ENCODE measurements at regions not wholly inside any gene's neighbourhood (a gene's known extent, or its start where the extent isn't known, plus 50 kb on each side); places are given as distances from the start of the nearest gene placed in this dataset.

DNA sequence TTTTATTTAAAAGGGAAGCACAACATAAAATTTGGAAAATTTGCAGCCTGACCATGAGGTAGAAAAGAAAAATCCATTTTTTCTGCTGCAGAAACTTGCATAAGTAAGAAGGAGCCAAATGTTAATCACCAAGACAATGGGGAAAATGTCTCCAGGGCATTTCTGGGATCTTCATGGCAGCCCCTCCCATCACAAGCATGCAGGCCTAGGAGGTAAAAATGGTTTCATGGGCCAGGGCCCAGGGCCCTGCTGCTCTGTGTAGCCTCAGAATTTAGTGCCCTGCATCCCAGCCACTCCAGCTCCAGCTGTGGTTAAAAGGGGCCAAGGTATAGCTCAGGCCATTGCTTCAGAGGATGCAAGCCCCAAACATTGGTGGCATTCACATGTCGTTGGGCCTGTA lies 735.6 kb downstream of the GALC start:
- TF ChIP-seq, protein P1, sequence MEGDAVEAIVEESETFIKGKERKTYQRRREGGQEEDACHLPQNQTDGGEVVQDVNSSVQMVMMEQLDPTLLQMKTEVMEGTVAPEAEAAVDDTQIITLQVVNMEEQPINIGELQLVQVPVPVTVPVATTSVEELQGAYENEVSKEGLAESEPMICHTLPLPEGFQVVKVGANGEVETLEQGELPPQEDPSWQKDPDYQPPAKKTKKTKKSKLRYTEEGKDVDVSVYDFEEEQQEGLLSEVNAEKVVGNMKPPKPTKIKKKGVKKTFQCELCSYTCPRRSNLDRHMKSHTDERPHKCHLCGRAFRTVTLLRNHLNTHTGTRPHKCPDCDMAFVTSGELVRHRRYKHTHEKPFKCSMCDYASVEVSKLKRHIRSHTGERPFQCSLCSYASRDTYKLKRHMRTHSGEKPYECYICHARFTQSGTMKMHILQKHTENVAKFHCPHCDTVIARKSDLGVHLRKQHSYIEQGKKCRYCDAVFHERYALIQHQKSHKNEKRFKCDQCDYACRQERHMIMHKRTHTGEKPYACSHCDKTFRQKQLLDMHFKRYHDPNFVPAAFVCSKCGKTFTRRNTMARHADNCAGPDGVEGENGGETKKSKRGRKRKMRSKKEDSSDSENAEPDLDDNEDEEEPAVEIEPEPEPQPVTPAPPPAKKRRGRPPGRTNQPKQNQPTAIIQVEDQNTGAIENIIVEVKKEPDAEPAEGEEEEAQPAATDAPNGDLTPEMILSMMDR (IDR thresholded peaks at IDR 0.05): no peak

DNA sequence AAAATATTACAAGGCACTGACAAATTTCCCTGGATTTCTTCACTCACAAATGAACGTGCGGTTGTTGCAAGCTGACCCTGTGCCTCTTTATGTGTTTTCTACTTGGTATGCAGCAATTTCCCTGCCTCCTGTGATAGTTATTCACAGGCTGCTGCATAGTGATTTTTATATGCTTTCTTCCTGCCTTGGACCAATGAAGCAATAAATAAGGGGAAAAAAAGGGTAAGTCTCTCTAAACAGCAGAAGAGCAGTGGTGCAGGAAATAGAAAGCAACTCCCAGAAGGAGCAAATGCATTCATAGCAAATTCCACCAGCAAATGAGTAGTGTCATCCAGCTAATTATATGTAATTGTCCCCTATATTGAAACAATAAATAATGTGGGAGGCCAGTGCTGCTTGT lies 737.9 kb downstream of the GALC start:
- TF ChIP-seq, protein P1 (IDR thresholded peaks at IDR 0.05): no peak

DNA sequence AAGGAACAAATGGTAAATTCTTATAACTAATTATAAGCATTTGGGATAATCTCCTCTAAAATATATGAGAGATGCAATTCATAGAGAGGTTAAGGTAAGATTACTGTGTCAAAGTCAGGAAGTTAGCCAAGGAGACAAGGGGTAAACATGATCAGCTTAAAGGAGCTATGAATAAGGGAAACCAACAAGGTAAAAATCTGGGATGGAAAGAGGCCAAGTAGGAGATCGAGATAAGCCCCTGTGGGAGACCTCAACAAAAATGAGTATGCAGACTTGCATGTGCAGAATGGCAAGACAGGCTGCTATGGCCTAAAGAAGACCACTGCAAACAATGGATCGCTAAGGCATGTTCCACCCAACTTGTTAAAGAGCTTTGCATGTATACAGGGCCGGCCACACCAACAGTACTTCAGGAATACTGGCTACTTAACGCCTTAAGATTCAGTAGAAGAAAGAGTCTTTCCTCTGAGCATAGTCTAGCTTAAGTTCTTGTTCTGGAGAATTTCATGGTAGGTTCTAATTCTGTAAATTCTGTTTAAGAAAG lies 738.6 kb downstream of the GALC start:
- TF ChIP-seq, protein P1 (IDR thresholded peaks at IDR 0.05): no peak

DNA sequence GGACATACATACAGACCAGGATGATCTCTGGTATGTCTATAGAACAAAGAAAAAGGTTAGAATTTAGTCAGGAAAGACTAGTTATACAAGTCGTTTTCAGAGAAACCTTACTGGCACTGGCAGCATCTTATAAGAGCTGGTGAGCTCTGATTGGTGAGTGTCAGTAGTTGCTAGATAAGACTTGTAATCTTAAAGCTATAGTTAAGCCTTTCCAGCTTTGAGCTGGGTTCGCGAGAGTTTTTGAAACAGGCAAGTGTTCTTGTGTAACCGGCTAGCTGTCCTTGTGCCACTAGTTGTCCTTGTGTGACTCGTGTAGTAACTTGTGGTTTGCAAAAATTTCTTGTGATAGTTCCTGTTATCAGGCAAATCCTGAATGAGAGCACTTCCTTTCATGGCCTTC lies 740.9 kb downstream of the GALC start:
- TF ChIP-seq, protein P1 (IDR thresholded peaks at IDR 0.05): no peak

DNA sequence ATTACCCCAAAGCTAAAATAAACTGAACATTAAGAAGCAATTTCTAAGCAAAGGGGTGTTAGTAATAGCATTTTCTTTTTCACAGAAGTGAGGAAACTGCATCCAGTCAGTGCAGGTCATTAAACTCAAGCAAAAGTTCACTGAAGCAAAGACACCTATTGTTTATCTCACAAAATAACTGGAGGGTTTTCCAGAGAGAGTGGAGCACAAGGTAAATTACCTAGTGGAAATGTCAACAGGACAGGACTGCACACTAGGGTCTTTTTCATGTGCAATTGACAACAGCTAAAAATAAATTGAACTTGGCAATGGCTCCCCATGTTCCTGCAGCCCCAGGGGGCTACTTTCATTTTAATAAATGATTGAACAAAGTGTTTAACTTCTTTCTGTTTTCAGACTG lies 742.0 kb downstream of the GALC start:
- TF ChIP-seq, protein P1 (IDR thresholded peaks at IDR 0.05): no peak

DNA sequence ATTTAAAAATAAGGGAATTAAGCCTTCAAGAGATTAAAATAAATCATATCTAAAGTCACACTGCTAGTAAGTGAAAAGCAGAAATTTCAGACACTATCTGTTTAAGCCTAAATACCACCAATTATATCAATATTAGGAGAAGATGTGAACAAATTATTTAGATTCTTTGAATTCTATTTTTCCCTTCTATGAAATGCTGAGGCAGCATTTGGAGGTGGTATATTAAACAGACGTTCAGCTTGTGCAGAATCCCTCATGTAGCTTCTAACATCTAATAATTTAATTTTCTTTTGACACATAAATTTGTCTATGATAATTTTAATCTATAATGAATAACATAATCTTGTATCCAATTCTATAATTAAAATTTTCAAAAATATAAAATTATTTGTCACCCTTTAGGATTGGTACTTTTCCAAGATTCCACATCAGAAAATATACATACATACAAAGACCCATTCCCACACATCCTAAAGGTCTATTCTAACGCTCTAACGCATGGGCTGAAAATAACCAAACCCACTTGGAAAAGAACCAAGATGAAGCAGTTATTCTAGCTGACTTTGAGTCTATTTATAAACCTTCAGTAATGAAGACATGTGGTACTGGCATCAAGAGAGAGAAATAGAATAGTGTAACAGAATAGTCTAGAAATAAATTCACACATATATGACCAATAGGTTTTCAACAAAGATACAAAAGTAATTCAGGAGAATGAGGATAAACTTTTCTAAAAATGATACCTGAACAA lies 751.8 kb downstream of the GALC start:
- TF ChIP-seq, protein P1 (IDR thresholded peaks at IDR 0.05): no peak

DNA sequence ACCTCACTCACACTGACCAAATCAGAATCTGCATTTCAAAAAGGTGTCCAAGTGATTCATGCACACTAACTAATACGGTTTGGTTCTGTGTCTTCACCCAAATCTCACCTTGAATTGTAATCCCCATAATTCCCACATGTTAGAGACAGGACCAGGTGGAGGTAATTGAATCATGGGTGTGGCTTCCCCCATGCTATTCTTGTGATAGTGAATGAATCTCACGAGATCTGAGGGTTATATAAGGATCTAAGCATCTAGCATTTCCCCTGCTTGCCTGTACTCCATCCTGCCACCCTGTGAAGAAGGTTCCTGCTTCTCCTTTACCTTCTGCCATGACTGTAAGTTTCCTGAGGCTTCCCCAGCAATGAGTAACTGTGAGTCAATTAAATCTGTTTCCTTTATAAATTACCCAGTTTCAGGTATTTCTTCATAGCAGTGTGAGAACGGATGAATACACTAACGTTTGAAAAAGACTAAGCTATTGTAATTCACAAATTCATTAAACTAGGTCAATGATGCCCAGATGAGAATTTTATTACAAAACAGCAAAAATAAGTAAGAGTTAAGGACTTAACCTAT lies 759.1 kb downstream of the GALC start:
- TF ChIP-seq, protein P1 (IDR thresholded peaks at IDR 0.05): no peak

Data from LNCAP (cell line).